ENCODE measurements at regions not wholly inside any gene's neighbourhood (a gene's known extent, or its start where the extent isn't known, plus 50 kb on each side); places are given as distances from the start of the nearest gene placed in this dataset.
"Not testable (repeated sequence)": the region's sequence is repeated elsewhere in the genome, so short reads cannot be mapped to it uniquely, and the experiment has no call there.

DNA sequence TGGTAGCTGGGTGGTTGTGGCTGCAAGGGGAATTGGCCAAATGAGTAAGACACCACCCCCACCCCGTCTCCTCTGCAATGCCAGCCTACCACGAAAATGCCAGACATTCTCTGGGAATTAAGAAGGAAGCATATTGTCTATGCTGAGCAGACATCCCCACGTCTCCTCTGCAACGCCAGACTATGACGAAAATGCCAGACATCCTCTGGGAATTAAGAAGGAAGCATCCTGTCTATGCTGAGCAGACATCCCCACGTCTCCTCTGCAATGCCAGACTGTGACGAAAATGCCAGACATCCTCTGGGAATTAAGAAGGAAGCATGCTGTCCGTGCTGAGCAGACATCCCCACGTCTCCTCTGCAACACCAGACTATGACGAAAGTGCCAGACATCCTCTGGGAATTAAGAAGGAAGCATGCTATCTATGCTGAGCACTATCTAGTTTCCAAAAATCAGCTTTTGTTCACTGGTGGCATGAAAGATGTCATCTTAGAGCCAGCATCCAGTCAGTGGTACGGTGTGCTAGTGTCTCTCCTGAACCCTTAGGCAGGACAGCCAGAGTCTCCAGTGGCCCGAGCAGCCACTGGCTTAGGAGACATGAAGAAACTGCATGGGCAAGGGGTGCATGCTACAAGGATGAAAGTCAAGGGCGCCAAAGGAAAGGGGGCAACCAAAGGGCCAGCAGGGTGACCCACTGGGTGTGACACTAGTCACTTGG lies 339.8 kb upstream of the FRG1 start:
- no peaks in the 10 kb centered on the region for H3K4me1 ChIP-seq (ENCODE audit: control insufficient read depth, insufficient read depth, low read length)
- H3K27ac ChIP-seq (ENCODE audit: low read length): no peak overlapping the region
- no CpG with 5 or more reads among the region's 13 CpGs for WGBS (ENCODE audit: insufficient coverage, low lambda C conversion rate)
- H3K36me3 ChIP-seq (ENCODE audit: control insufficient read depth, insufficient read depth, low read length): no peaks in the 10 kb centered on the region
- H3K9me3 ChIP-seq (ENCODE audit: control insufficient read depth, low read depth, low read length): peaks cover 5% of the 10 kb centered on the region
- H3K4me3 ChIP-seq (ENCODE audit: low read length): no peak overlapping the region
- DNase-seq: no peak
- H3K27me3 ChIP-seq (ENCODE audit: control insufficient read depth, insufficient read depth, low read length): no peaks in the 10 kb centered on the region

- H3K4me1 ChIP-seq (ENCODE audit: control insufficient read depth, insufficient read depth, low read length); H3K9me3 ChIP-seq (ENCODE audit: control insufficient read depth, low read depth, low read length); DNase-seq; H3K27me3 ChIP-seq (ENCODE audit: control insufficient read depth, insufficient read depth, low read length); H3K36me3 ChIP-seq (ENCODE audit: control insufficient read depth, insufficient read depth, low read length); H3K27ac ChIP-seq (ENCODE audit: low read length); H3K4me3 ChIP-seq (ENCODE audit: low read length): not testable (repeated sequence)
- no CpG with 5 or more reads among the region's 3 CpGs for WGBS (ENCODE audit: insufficient coverage, low lambda C conversion rate)
Observed at GRCh38 chr4:189602827-189603226, 337.8 kb upstream of the FRG1 start.

DNA sequence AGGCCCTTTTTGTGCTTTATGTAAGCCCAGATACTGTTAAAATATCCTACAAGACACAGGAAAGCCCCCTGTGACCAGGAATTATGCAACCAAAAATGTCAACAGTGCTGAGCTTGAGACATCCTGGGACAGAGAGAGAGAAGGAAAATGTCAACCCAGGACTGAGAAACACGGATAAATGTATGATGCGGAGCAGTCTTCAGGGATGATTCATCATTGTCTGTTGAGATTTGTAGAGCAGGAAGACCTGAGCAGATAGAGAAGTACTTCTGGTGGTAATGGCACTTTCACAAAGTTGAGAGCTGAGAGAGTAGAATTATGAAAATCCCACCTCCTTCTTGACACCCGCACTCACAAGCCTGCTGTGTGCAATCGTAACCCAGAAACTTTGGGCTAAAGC lies 330.1 kb upstream of the FRG1 start:
- WGBS (ENCODE audit: insufficient coverage, low lambda C conversion rate): no CpG with 5 or more reads among the region's 4 CpGs
- not testable (repeated sequence) for DNase-seq

DNA sequence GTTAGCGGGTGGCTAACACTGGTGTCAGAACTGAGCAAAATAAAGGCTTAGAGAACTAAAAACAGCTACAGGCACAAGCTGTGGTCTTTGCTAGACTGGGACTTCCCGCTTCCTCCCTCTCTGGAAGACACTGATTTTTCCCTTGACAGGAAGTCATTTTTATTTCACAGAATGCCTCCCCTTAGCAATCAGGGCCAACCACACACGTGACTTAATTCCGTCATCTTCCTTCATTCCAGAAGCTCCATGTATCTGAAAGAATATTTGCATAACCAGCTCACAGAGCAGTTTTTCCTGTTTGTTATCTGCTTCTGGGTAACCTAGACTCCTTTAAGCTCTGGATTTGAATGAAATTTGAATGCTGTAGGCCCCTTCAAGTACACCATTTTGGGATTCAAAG lies 327.5 kb upstream of the FRG1 start:
- H3K9me3 ChIP-seq (ENCODE audit: control insufficient read depth, low read depth, low read length): peaks cover 8% of the 10 kb centered on the region
- H3K27ac ChIP-seq (ENCODE audit: low read length): no peak overlapping the region
- DNase-seq: no peak
- H3K36me3 ChIP-seq (ENCODE audit: control insufficient read depth, insufficient read depth, low read length): no peaks in the 10 kb centered on the region
- no peaks in the 10 kb centered on the region for H3K4me1 ChIP-seq (ENCODE audit: control insufficient read depth, insufficient read depth, low read length)
- 100% methylated on average over 1 of the region's 4 CpGs for WGBS (ENCODE audit: insufficient coverage, low lambda C conversion rate)
- no peaks in the 10 kb centered on the region for H3K27me3 ChIP-seq (ENCODE audit: control insufficient read depth, insufficient read depth, low read length)
- no peak overlapping the region for H3K4me3 ChIP-seq (ENCODE audit: low read length)

More for the DNA sequence above, 330.1 kb upstream of the FRG1 start:
- H3K36me3 ChIP-seq (ENCODE audit: control insufficient read depth, insufficient read depth, low read length); H3K27me3 ChIP-seq (ENCODE audit: control insufficient read depth, insufficient read depth, low read length); H3K4me1 ChIP-seq (ENCODE audit: control insufficient read depth, insufficient read depth, low read length); H3K9me3 ChIP-seq (ENCODE audit: control insufficient read depth, low read depth, low read length); H3K4me3 ChIP-seq (ENCODE audit: low read length); H3K27ac ChIP-seq (ENCODE audit: low read length): not testable (repeated sequence)

DNA sequence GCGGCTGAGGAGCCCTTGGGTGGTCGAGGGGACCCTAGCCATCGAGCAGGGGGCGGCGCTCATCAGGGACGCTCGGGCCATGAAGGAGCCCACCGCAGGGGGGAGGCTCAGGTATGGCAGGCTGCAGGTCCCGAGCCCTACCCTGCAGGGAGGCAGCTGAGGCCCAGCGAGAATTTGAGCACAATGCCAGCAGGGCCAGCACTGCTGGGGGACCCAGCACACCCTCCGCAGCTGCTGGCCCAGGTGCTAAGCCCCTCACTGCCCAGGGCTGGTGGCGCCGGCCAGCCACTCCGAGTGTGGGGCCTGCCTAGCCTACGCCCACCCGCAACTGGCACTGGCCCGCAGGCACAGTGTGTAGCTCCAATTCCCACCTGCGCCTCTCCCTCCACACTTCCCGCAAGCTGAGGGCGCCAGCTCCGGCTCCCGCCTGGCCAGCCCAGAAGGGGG lies 325.4 kb upstream of the FRG1 start:
- Histone ChIP-seq H3K4me3 (ENCODE audit: low read length) (no peak overlapping the region), H3K27ac (ENCODE audit: low read length) (no peak overlapping the region), H3K36me3 (ENCODE audit: control insufficient read depth, insufficient read depth, low read length) (no peaks in the 10 kb centered on the region), H3K9me3 (ENCODE audit: control insufficient read depth, low read depth, low read length) (peaks cover 8% of the 10 kb centered on the region), H3K4me1 (ENCODE audit: control insufficient read depth, insufficient read depth, low read length) (no peaks in the 10 kb centered on the region), H3K27me3 (ENCODE audit: control insufficient read depth, insufficient read depth, low read length) (no peaks in the 10 kb centered on the region)
- no CpG with 5 or more reads among the region's 22 CpGs for WGBS (ENCODE audit: insufficient coverage, low lambda C conversion rate)
- no peak for DNase-seq

DNA sequence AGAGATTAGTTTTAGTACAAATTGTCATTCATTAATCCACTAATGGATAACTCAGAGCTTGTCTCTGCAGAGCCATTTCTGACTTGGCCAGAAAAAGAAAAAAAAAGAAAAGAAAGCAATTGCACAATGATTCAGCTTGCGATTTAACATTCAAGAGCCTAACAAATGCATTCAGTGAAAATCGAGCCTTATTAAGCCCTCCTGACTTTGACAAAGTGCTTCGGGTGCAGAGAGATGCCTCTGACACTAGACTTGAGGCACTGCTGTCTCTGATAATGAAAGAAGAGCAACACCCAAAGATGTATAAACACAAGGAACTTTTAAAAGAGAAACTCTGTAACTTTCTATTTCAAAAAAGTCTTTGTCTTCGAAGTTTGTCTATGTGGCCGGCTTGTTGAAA lies 322.9 kb upstream of the FRG1 start:
- H3K27me3 ChIP-seq (ENCODE audit: control insufficient read depth, insufficient read depth, low read length); H3K27ac ChIP-seq (ENCODE audit: low read length); H3K9me3 ChIP-seq (ENCODE audit: control insufficient read depth, low read depth, low read length); H3K36me3 ChIP-seq (ENCODE audit: control insufficient read depth, insufficient read depth, low read length); DNase-seq; H3K4me3 ChIP-seq (ENCODE audit: low read length); H3K4me1 ChIP-seq (ENCODE audit: control insufficient read depth, insufficient read depth, low read length): not testable (repeated sequence)
- 100% methylated on average over 2 of the region's 5 CpGs for WGBS (ENCODE audit: insufficient coverage, low lambda C conversion rate)

GRCh38 chr4:189619441-189620250 lies 321.0 kb upstream of the FRG1 start:
- H3K27ac ChIP-seq (ENCODE audit: low read length); H3K4me1 ChIP-seq (ENCODE audit: control insufficient read depth, insufficient read depth, low read length); H3K9me3 ChIP-seq (ENCODE audit: control insufficient read depth, low read depth, low read length); H3K27me3 ChIP-seq (ENCODE audit: control insufficient read depth, insufficient read depth, low read length); H3K4me3 ChIP-seq (ENCODE audit: low read length); DNase-seq; H3K36me3 ChIP-seq (ENCODE audit: control insufficient read depth, insufficient read depth, low read length): not testable (repeated sequence)
- no CpG with 5 or more reads among the region's 8 CpGs for WGBS (ENCODE audit: insufficient coverage, low lambda C conversion rate)

DNA sequence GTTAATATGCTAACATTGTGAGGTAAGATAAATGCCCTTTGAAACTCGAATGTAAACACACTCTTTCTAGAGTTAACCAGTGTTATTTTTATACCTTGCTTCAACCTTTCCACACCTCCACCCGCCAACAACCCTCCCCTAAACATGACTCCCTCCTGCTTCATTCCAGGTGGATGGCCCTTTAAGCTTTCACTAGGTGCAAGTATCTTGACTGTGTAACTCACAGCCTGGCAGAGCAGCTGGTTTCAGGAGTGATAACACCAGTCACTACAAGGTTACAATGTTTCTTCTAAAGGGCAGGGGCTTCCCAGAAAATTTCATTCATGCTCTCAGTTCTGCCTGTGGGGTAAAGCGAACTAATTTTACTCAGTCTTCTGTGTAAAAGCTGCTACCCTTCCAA lies 318.1 kb upstream of the FRG1 start:
- no CpG with 5 or more reads among the region's 3 CpGs for whole genome bisulfite sequencing (ENCODE audit: insufficient coverage, low lambda C conversion rate)
- H3K4me1 ChIP-seq (ENCODE audit: control insufficient read depth, insufficient read depth, low read length); H3K36me3 ChIP-seq (ENCODE audit: control insufficient read depth, insufficient read depth, low read length); H3K27ac ChIP-seq (ENCODE audit: low read length); H3K27me3 ChIP-seq (ENCODE audit: control insufficient read depth, insufficient read depth, low read length); H3K9me3 ChIP-seq (ENCODE audit: control insufficient read depth, low read depth, low read length); H3K4me3 ChIP-seq (ENCODE audit: low read length): not testable (repeated sequence)
- peak in 1 of 2 donors; percentile 13 for DNase-seq

DNA sequence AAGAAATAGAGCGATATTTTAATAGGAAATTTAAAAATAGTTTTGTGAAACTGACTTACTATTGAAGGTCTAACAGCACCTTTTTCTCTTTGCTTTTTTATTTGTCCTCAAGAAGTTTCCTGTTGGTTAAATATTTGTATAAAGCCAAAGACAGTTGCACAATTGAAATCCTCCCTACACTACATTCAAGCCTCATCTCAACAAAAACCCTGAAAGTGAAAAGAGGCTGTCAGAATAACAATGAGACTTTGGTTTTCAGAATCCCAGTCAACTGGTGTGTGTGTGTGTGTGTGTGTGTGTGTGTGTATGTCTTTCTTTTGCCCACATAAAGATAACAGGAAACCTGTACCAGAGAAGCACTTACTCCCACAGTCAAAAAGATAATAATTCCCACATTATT lies 313.6 kb upstream of the FRG1 start:
- 50% methylated on average over 1 of the region's 1 CpG for WGBS (ENCODE audit: insufficient coverage, low lambda C conversion rate)
- not testable (repeated sequence) for DNase-seq; H3K27me3 ChIP-seq (ENCODE audit: control insufficient read depth, insufficient read depth, low read length); H3K9me3 ChIP-seq (ENCODE audit: control insufficient read depth, low read depth, low read length); H3K27ac ChIP-seq (ENCODE audit: low read length); H3K36me3 ChIP-seq (ENCODE audit: control insufficient read depth, insufficient read depth, low read length); H3K4me3 ChIP-seq (ENCODE audit: low read length); H3K4me1 ChIP-seq (ENCODE audit: control insufficient read depth, insufficient read depth, low read length)

DNA sequence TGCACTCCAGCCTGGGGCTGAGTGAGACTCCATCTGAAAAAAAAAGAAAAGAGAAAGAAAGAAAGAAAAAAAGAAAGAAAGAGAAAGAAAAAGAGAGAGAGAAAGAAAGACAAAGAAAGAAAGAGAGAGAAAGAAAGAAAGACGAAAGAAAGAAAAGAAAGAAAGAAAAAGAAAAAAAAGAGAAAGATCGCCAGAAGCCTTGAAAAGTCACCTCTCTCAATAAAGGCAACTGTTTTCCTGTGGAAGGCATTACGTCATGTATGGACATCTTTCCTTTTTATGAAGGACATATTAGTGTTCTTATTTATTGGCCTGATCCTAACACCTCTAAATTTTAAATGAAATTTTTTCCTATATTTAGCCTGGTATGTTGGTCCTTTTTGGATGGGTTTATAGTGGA lies 310.9 kb upstream of the FRG1 start:
- H3K4me3 ChIP-seq (ENCODE audit: low read length); H3K36me3 ChIP-seq (ENCODE audit: control insufficient read depth, insufficient read depth, low read length); H3K9me3 ChIP-seq (ENCODE audit: control insufficient read depth, low read depth, low read length); H3K27ac ChIP-seq (ENCODE audit: low read length); H3K27me3 ChIP-seq (ENCODE audit: control insufficient read depth, insufficient read depth, low read length); H3K4me1 ChIP-seq (ENCODE audit: control insufficient read depth, insufficient read depth, low read length); DNase-seq: not testable (repeated sequence)
- 97% methylated on average over 2 of the region's 3 CpGs for WGBS (ENCODE audit: insufficient coverage, low lambda C conversion rate)
